Gastrocnemius medialis (tissue), 4 donors: ENCODE measurements at regions not wholly inside any gene's neighbourhood (a gene's known extent, or its start where the extent isn't known, plus 50 kb on each side); places are given as distances from the start of the nearest gene placed in this dataset.
A peak's percentile ranks its signal among the peaks of the same experiment; 100 is the strongest.

Experiments used
- ATAC-seq, 2 donors: fragments of 150-250 bp; one replicate each; pipeline ENCODE4 v1.9.1; 2016
- DNase-seq, 2 donors: peaks; one replicate each; pipeline ENCODE4 v3.0.0-alpha.2; 2019
- H3K27ac ChIP-seq, 4 donors: fragments of 200-600 bp; sonication (generic); 1 replicate in 1 of 4; 2 replicates in 3 of 4; pipeline ENCODE4 v1.5.1; 2016 to 2018; ENCODE audit warnings: mild to moderate bottlenecking in 2 of 4, moderate library complexity in 1 of 4
- H3K27me3 ChIP-seq, 3 donors: fragments of 200-600 bp; sonication (generic) in 2 of 3; 1 replicate in 1 of 3; 2 replicates in 2 of 3; pipeline versions ENCODE4 v1.5.1 to v1.6.0; 2016 to 2019; ENCODE audit warnings: mild to moderate bottlenecking in 1 of 3, moderate library complexity in 1 of 3
- H3K36me3 ChIP-seq, 2 donors: fragments of 200-600 bp; sonication (generic) in 1 of 2; one replicate each; pipeline ENCODE4 v1.5.1; 2017 to 2018
- H3K4me1 ChIP-seq, 2 donors: fragments of 200-600 bp; sonication (generic) in 1 of 2; one replicate each; pipeline ENCODE4 v1.5.1; 2016 to 2017; ENCODE audit warnings: mild to moderate bottlenecking in 2 of 2
- H3K4me3 ChIP-seq, 4 donors: fragments of 200-600 bp; sonication (generic) in 3 of 4; 1 replicate in 1 of 4; 2 replicates in 3 of 4; pipeline ENCODE4 v1.5.1; 2016 to 2019; ENCODE audit warnings: mild to moderate bottlenecking in 2 of 4
- H3K9me3 ChIP-seq, 3 donors: fragments of 200-600 bp; sonication (generic) in 2 of 3; 1 replicate in 1 of 3; 2 replicates in 2 of 3; pipeline ENCODE4 v1.5.1; 2016 to 2019
- CTCF ChIP-seq, 5 experiments: fragments of 450-650 bp in 3 of 5; fragments of 200-600 bp in 2 of 5; sonication (generic) in 2 of 5; IDR thresholded peaks in 4 of 5; conservative IDR thresholded peaks in 1 of 5; 1 replicate in 4 of 5; 2 replicates in 1 of 5; pipeline ENCODE4 v1.5.1; 2016 to 2019; ENCODE audit warnings: antibody characterized with exemption in 5 of 5, mild to moderate bottlenecking in 3 of 5, moderate library complexity in 3 of 5
- POLR2A ChIP-seq, 2 donors: fragments of 450-650 bp; IDR thresholded peaks; one replicate each; pipeline ENCODE4 v1.6.1; 2017; ENCODE audit warnings: antibody characterized with exemption in 2 of 2, mild to moderate bottlenecking in 2 of 2, moderate library complexity in 2 of 2
- in situ Hi-C, 4 donors: fragments of 200-750 bp; cut with MboI; loops; one replicate each; pipeline versions ENCODE4 v1.15.0 to v1.8.0; 2017; ENCODE audit warnings: low sequenced_read_pairs in 4 of 4
- intact Hi-C: fragments of 100-400 bp; cut with DNase I; formaldehyde crosslinking; loops from one replicate; pipeline ENCODE4 v1.15.1; 2023; ENCODE audit warnings: low total_unique reads

GRCh38 chr2:19841918-19842693 lies 59.7 kb downstream of the TTC32 start:
- Histone ChIP-seq H3K4me3 (no peak overlapping the region), H3K9me3 (no peaks in the 10 kb centered on the region), H3K27ac (no peak overlapping the region), H3K4me1 (no peaks in the 10 kb centered on the region), H3K27me3 (no peaks in the 10 kb centered on the region), H3K36me3 (no peaks in the 10 kb centered on the region)
- TF ChIP-seq POLR2A (IDR thresholded peaks at IDR 0.05) = no peak
- no peak for TF ChIP-seq CTCF (IDR thresholded peaks at IDR 0.05 in 4 of 5, conservative IDR thresholded peaks at IDR 0.05 in 1 of 5)
- intact Hi-C loops (no loop called here), in situ Hi-C loops (no loop called here)
- no peak for DNase-seq
- ATAC-seq = no peak

GRCh38 chr2:19839438-19839837 lies 62.3 kb downstream of the TTC32 start:
- Histone ChIP-seq H3K4me3 (no peak overlapping the region), H3K36me3 (no peaks in the 10 kb centered on the region), H3K27me3 (no peaks in the 10 kb centered on the region), H3K27ac (no peak overlapping the region), H3K4me1 (peaks cover 0 to 15% of the 10 kb centered on the region in 2 donors), H3K9me3 (no peaks in the 10 kb centered on the region)
- TF ChIP-seq CTCF (IDR thresholded peaks at IDR 0.05 in 4 of 5, conservative IDR thresholded peaks at IDR 0.05 in 1 of 5) (no peak), POLR2A (IDR thresholded peaks at IDR 0.05) (no peak)
- ATAC-seq (no peak), DNase-seq (no peak)
- intact Hi-C loops (no loop called here), in situ Hi-C loops (no loop called here)

GRCh38 chr2:19838616-19839015 lies 63.2 kb downstream of the TTC32 start:
- no peak overlapping the region for H3K4me3 ChIP-seq
- in situ Hi-C loops = no loop called here
- no peak for TF ChIP-seq POLR2A (IDR thresholded peaks at IDR 0.05)

GRCh38 chr2:19837235-19837766 lies 64.5 kb downstream of the TTC32 start:
- TF ChIP-seq CTCF (IDR thresholded peaks at IDR 0.05 in 4 of 5, conservative IDR thresholded peaks at IDR 0.05 in 1 of 5) (no peak), POLR2A (IDR thresholded peaks at IDR 0.05) (no peak)
- Histone ChIP-seq H3K9me3 (no peaks in the 10 kb centered on the region), H3K27ac (no peak overlapping the region), H3K4me1 (peaks cover 0 to 15% of the 10 kb centered on the region in 2 donors), H3K27me3 (no peaks in the 10 kb centered on the region), H3K36me3 (no peaks in the 10 kb centered on the region), H3K4me3 (no peak overlapping the region)
- in situ Hi-C loops = no loop called here
- intact Hi-C loops = no loop called here
- ATAC-seq = no peak
- DNase-seq = no peak

More at GRCh38 chr2:19838616-19839015, 63.2 kb downstream of the TTC32 start:
- Histone ChIP-seq H3K36me3 (no peaks in the 10 kb centered on the region), H3K27me3 (no peaks in the 10 kb centered on the region), H3K9me3 (no peaks in the 10 kb centered on the region), H3K27ac (no peak overlapping the region), H3K4me1 (peaks cover 0 to 15% of the 10 kb centered on the region in 2 donors)
- intact Hi-C loops = no loop called here
- ATAC-seq (no peak), DNase-seq (no peak)

GRCh38 chr2:19835781-19836281 lies 66.0 kb downstream of the TTC32 start:
- peak; percentile 78 to 96 for ATAC-seq
- TF ChIP-seq CTCF (IDR thresholded peaks at IDR 0.05 in 4 of 5, conservative IDR thresholded peaks at IDR 0.05 in 1 of 5) = no peak
- TF ChIP-seq POLR2A (IDR thresholded peaks at IDR 0.05) = no peak
- no peak overlapping the region for H3K4me3 ChIP-seq
- peak overlapping the region in 3 of 4 donors; percentile 40 to 79 (median 69) for H3K27ac ChIP-seq
- H3K9me3 ChIP-seq = no peaks in the 10 kb centered on the region
- H3K36me3 ChIP-seq = no peaks in the 10 kb centered on the region
- in situ Hi-C loops = no loop called here
- no peaks in the 10 kb centered on the region for H3K27me3 ChIP-seq
- intact Hi-C loops = no loop called here
- DNase-seq = peak; percentile 55 to 81
- H3K4me1 ChIP-seq = peaks cover 0 to 15% of the 10 kb centered on the region in 2 donors
